AG04449 (cell line): ENCODE measurements at regions not wholly inside any gene's neighbourhood (a gene's known extent, or its start where the extent isn't known, plus 50 kb on each side); places are given as distances from the start of the nearest gene placed in this dataset.

Experiments used
- CTCF ChIA-PET: fragments of 350-600 bp; formaldehyde crosslinking; extraction: SDS; loops from one replicate; lab custom pipeline; 2021; ENCODE audit warnings: antibody characterized with exemption; lab: Yijun Ruan, JAX
- POLR2A ChIA-PET: fragments of 400-600, 350-600 bp; formaldehyde crosslinking; extraction: SDS; loops from one replicate; lab custom pipeline; 2020; ENCODE audit warnings: antibody characterized with exemption, inconsistent platforms; lab: Yijun Ruan, JAX
- DNase-seq: peaks from one replicate; pipeline ENCODE4 v3.0.0-alpha.2; 2010; ENCODE audit warnings: low read depth, low spot score
- H3K4me3 ChIP-seq: 2 replicates; pipeline ENCODE4 v1.5.1; 2011; ENCODE audit warnings: low read depth, mild to moderate bottlenecking, control low read depth, low read length
- TF ChIP-seq, protein P1 (sequence below): IDR thresholded peaks from one replicate; pipeline ENCODE4 v1.5.1; 2011; ENCODE audit warnings: mild to moderate bottlenecking, moderate library complexity, low read length, control low read depth, inconsistent platforms; ENCODE audit not compliant: insufficient read depth; ENCODE audit errors: missing control alignments

DNA sequence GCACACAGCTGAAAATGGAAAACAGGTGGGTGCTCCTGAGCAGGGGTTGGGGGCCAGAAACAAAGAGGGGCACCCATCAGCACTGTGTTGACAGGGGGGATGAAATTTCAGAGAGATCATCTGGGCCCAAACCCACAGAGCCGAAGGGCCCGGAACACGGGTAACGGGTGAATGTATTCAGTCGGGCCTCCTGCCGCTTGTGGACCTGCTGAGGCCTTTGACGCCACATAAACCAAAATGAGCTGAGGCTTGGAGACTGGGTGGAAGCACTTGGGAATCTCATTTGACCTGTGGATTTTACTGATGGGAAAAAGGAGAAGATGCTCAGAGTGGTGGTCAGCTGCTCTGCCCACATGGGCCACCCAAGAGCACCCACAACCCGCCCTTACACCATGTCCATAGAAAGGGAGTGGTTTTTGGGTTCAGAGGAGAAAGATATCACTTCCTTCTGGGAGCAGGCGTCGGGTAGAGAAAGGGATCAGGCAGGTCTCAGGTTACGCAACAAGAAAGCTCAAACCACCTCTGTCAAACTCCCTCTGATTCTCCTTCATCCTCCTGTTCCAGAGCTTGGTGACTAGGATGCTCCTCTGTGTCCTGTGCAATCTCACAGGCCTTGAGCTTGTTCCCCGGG is 106.8 kb upstream of the BCL2L14 start:
- H3K4me3 ChIP-seq, result no peak overlapping the region
- CTCF ChIA-PET, result no interaction called here
- no peak for DNase-seq
- POLR2A ChIA-PET, result no interaction called here
- TF ChIP-seq, protein P1, sequence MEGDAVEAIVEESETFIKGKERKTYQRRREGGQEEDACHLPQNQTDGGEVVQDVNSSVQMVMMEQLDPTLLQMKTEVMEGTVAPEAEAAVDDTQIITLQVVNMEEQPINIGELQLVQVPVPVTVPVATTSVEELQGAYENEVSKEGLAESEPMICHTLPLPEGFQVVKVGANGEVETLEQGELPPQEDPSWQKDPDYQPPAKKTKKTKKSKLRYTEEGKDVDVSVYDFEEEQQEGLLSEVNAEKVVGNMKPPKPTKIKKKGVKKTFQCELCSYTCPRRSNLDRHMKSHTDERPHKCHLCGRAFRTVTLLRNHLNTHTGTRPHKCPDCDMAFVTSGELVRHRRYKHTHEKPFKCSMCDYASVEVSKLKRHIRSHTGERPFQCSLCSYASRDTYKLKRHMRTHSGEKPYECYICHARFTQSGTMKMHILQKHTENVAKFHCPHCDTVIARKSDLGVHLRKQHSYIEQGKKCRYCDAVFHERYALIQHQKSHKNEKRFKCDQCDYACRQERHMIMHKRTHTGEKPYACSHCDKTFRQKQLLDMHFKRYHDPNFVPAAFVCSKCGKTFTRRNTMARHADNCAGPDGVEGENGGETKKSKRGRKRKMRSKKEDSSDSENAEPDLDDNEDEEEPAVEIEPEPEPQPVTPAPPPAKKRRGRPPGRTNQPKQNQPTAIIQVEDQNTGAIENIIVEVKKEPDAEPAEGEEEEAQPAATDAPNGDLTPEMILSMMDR, result no peak

DNA sequence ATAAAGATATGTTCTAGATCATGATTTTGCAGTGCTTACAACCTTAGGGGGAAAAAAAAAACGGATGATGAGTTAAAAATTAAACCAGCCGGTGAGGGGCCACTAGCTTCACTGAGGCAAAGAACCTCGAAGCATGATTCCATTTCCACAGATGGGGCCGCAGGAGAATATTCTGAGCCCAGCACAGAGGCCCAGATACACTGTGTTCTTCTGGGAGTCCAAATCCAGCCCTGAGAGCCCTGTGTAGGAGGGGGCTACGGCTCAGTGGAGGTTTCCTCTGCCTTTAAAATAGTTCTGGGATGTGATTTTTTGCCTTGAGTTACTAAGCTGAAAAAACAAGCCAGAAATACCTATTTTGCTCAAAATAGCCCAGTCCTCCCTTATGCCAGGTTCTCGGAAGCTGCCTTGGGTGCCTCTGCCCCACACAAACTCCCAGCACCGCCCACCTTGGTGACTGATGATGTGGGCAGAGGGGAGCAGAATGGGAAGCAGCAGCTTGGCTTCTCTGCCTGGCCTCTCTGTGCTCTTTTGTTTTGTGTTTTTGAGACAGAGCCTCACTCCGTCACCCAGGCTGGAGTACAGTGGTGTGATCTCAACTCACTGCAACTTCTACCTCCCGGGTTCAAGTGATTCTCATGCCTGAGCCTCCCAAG is 105.4 kb upstream of the BCL2L14 start:
- no peak for DNase-seq
- POLR2A ChIA-PET, result no interaction called here
- CTCF ChIA-PET, result no interaction called here
- TF ChIP-seq, protein P1, result no peak
- no peak overlapping the region for H3K4me3 ChIP-seq

- TF ChIP-seq, protein P1, result no peak
- DNase-seq, result no peak
- ChIA-PET POLR2A (no interaction called here), CTCF (no interaction called here)
- no peak overlapping the region for H3K4me3 ChIP-seq
These were observed 103.2 kb upstream of the BCL2L14 start for GRCh38 chr12:11967376-11968047.

GRCh38 chr12:11968048-11968383 is 102.7 kb upstream of the BCL2L14 start:
- TF ChIP-seq, protein P1, result no peak
- DNase-seq, result no peak
- CTCF ChIA-PET, result no interaction called here
- no peak overlapping the region for H3K4me3 ChIP-seq
- POLR2A ChIA-PET, result no interaction called here

DNA sequence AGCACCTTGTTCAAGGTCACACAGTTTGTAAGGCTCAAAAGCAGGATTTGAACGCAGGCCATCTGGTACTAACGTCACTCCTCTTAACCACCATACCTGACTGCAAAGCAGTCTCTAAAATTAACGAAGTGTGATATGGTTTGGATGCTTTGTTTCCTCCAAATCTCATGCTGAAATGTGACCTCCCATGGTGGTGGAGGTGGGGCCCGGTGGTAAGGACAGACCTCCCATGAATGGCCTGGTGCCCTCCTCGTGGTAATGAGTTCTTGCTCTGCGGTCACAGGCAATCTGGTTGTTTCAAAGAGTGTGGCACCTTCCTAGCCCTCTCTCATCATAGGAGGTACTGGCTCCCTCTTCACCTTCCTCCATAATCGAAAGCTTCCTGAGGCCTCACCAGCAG is 102.2 kb upstream of the BCL2L14 start:
- TF ChIP-seq, protein P1, result no peak
- POLR2A ChIA-PET, result no interaction called here
- no peak overlapping the region for H3K4me3 ChIP-seq
- DNase-seq, result no peak
- CTCF ChIA-PET, result no interaction called here

GRCh38 chr12:11969437-11970154 is 101.1 kb upstream of the BCL2L14 start:
- CTCF ChIA-PET, result interaction anchor here (1.3 kb wide), 1 partner anchor 10 kb away, joined by 3 read pairs; no protein-coding TSS in a partner anchor
- DNase-seq, result no peak
- POLR2A ChIA-PET, result interaction anchor here (1.1 kb wide), 1 partner anchor 25 kb away, joined by 3 read pairs; no protein-coding TSS in a partner anchor
- H3K4me3 ChIP-seq, result no peak overlapping the region
- TF ChIP-seq, protein P1, result no peak
